GM12872 (cell line): ENCODE measurements at regions not wholly inside any gene's neighbourhood (a gene's known extent, or its start where the extent isn't known, plus 50 kb on each side); places are given as distances from the start of the nearest gene placed in this dataset.

Source experiments
- TF ChIP-seq, protein P1 (sequence below): IDR thresholded peaks from 3 replicates; pipeline ENCODE4 v1.5.1; 2011; ENCODE audit warnings: low read depth, mild to moderate bottlenecking, low read length, moderate library complexity; ENCODE audit not compliant: insufficient read depth

GRCh38 chr10:8456386-8456785, 401.9 kb downstream of the GATA3 start:
- TF ChIP-seq, protein P1, sequence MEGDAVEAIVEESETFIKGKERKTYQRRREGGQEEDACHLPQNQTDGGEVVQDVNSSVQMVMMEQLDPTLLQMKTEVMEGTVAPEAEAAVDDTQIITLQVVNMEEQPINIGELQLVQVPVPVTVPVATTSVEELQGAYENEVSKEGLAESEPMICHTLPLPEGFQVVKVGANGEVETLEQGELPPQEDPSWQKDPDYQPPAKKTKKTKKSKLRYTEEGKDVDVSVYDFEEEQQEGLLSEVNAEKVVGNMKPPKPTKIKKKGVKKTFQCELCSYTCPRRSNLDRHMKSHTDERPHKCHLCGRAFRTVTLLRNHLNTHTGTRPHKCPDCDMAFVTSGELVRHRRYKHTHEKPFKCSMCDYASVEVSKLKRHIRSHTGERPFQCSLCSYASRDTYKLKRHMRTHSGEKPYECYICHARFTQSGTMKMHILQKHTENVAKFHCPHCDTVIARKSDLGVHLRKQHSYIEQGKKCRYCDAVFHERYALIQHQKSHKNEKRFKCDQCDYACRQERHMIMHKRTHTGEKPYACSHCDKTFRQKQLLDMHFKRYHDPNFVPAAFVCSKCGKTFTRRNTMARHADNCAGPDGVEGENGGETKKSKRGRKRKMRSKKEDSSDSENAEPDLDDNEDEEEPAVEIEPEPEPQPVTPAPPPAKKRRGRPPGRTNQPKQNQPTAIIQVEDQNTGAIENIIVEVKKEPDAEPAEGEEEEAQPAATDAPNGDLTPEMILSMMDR: no peak

GRCh38 chr10:8460626-8461025, 406.1 kb downstream of the GATA3 start:
- TF ChIP-seq, protein P1: no peak

- TF ChIP-seq, protein P1: no peak
Measured at GRCh38 chr10:8462565-8462964, 408.1 kb downstream of the GATA3 start.

- TF ChIP-seq, protein P1: no peak
Measured at GRCh38 chr10:8463853-8464252, 409.4 kb downstream of the GATA3 start.

DNA sequence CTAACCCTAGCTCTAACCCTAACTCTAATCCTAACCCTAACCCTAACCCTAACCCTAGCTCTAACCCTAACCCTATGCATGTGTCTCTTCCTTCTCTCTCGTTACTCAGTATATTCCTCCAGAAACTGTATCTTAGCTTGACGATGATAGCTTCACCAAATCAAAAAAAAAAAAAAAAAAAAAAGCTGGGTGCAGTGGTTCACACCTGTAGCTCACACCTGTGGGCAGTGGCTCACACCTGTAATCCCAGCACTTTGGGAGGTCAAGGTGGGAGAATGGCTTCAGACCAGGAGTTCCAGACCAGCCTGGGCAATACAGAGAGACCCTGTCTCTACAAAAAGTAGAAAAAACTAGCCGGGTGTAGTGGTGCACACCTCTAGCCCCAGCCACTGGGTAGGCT, 414.0 kb downstream of the GATA3 start:
- TF ChIP-seq, protein P1: no peak

DNA sequence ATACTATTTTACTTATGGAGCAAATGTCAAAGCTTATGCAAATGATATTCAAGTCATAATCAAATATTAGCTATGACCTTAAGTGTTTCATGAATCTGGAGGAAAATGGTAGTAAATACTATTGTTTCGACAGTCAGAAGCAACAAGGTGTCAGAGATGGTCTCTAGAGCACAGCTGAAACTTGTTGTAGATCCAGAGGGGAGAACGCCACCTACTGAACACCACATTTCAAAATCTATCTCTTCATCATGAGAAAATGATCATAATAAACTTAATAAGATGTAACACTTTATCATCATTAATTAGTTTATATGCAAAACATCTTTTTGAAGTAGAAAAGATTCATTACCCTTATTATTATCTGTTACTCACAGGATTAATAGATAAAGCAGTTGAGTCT, 418.7 kb downstream of the GATA3 start:
- TF ChIP-seq, protein P1: no peak

GRCh38 chr10:8477300-8477699, 422.8 kb downstream of the GATA3 start:
- TF ChIP-seq, protein P1: no peak
